ENCODE measurements at regions not wholly inside any gene's neighbourhood (a gene's known extent, or its start where the extent isn't known, plus 50 kb on each side); places are given as distances from the start of the nearest gene placed in this dataset.

GRCh38 chr14:97977651-97978261 lies 1180.6 kb downstream of the VRK1 start:
- ChIA-PET POLR2A (no interaction called here), CTCF (no interaction called here)
- no peak for TF ChIP-seq CTCF (IDR thresholded peaks at IDR 0.05; ENCODE audit: insufficient read depth, low read depth, low read length)

GRCh38 chr14:97978341-97978740 lies 1181.2 kb downstream of the VRK1 start:
- Histone ChIP-seq H3K27me3 (ENCODE audit: control insufficient read depth, insufficient read depth, low read length) (no peaks in the 10 kb centered on the region), H3K4me3 (ENCODE audit: low read depth, low read length) (no peak overlapping the region), H3K36me3 (ENCODE audit: control insufficient read depth, insufficient read depth, low read length) (no peaks in the 10 kb centered on the region)
- TF ChIP-seq CTCF (IDR thresholded peaks at IDR 0.05; ENCODE audit: insufficient read depth, low read depth, low read length) = no peak
- CTCF ChIA-PET = no interaction called here
- DNase-seq (ENCODE audit: low read depth) = no peak
- POLR2A ChIA-PET = no interaction called here

More at GRCh38 chr14:97977651-97978261, 1180.6 kb downstream of the VRK1 start:
- no peaks in the 10 kb centered on the region for H3K36me3 ChIP-seq (ENCODE audit: control insufficient read depth, insufficient read depth, low read length)
- H3K27me3 ChIP-seq (ENCODE audit: control insufficient read depth, insufficient read depth, low read length) = no peaks in the 10 kb centered on the region
- no peak for DNase-seq (ENCODE audit: low read depth)
- H3K4me3 ChIP-seq (ENCODE audit: low read depth, low read length) = no peak overlapping the region

DNA sequence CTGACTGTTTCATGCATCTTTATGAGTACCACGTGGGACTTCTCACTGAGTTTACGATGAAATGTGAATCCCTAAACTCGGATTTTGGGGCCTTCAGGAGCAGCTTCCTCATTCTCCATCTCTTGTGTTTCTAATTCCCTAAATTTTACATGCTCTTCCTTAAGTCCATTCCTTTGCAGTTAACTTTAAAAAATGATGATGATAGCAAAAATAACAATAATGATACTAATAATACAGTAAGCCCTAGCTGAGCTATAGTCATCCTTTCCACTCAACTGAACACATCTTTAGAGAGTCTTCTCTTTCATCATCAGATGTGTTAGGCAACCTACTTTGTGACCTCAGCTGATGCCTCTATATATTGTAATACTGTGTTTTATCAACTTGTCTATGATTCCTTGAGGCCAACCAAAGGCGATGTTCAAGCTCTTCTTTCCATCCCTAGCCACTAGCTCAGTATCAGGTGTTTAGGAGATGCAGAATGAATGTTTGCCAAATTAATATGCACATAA lies 1196.4 kb downstream of the VRK1 start:
- no peaks in the 10 kb centered on the region for H3K36me3 ChIP-seq (ENCODE audit: control insufficient read depth, insufficient read depth, low read length)
- ChIA-PET CTCF (no interaction called here), POLR2A (no interaction called here)
- TF ChIP-seq CTCF (IDR thresholded peaks at IDR 0.05; ENCODE audit: insufficient read depth, low read depth, low read length) = no peak
- no peak overlapping the region for H3K4me3 ChIP-seq (ENCODE audit: low read depth, low read length)
- no peaks in the 10 kb centered on the region for H3K27me3 ChIP-seq (ENCODE audit: control insufficient read depth, insufficient read depth, low read length)
- DNase-seq (ENCODE audit: low read depth) = no peak

DNA sequence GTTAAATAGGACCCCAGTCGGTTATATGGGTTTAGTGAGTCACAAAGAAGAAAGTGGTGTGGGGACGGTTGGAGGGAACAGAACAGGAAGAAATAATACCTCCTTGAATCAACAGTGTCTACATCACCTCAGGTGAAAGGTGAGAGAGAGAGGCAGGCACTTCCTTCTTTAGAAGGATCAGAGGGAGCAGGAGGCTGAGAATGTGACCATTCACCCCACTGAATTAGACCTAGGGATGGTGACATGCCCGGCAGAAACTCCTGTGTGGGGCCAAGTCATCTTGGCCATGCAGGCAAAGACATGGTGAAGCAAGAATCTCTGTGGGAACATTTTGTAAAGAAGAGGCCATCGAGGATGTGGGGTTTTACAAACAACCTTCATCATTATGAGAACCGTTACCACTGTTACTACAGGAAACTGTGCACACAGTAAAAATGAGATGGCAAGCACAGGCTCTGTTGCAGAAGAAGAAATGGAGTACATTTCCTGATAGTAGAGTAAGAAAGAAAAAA lies 1196.9 kb downstream of the VRK1 start:
- Histone ChIP-seq H3K4me3 (ENCODE audit: low read depth, low read length) (no peak overlapping the region), H3K36me3 (ENCODE audit: control insufficient read depth, insufficient read depth, low read length) (no peaks in the 10 kb centered on the region), H3K27me3 (ENCODE audit: control insufficient read depth, insufficient read depth, low read length) (no peaks in the 10 kb centered on the region)
- TF ChIP-seq CTCF (IDR thresholded peaks at IDR 0.05; ENCODE audit: insufficient read depth, low read depth, low read length) = no peak
- POLR2A ChIA-PET = no interaction called here
- no peak for DNase-seq (ENCODE audit: low read depth)
- CTCF ChIA-PET = no interaction called here

DNA sequence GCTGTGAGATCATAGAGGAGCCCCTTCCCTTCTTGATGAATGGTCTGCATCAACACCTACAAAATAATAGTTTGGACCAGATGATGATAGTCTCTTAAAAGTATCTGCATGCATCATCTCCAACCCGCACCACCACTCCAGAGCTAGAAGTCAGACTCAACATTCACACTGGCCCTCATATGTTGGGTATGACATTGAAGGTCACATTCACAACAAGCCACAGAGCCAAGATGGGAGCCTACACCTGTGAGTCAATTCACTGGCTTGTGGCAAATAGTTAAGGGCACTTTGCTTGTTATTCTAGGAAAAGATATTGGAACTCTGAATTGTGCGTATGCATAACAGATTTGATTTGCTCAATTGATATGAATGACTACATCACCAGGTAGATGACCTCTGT lies 1197.9 kb downstream of the VRK1 start:
- POLR2A ChIA-PET = no interaction called here
- no peaks in the 10 kb centered on the region for H3K36me3 ChIP-seq (ENCODE audit: control insufficient read depth, insufficient read depth, low read length)
- TF ChIP-seq CTCF (IDR thresholded peaks at IDR 0.05; ENCODE audit: insufficient read depth, low read depth, low read length) = no peak
- H3K4me3 ChIP-seq (ENCODE audit: low read depth, low read length) = no peak overlapping the region
- H3K27me3 ChIP-seq (ENCODE audit: control insufficient read depth, insufficient read depth, low read length) = no peaks in the 10 kb centered on the region
- DNase-seq (ENCODE audit: low read depth) = no peak
- CTCF ChIA-PET = no interaction called here
